Mesenchymal stem cell (in vitro differentiated cells and primary cell): ENCODE measurements at regions not wholly inside any gene's neighbourhood (a gene's known extent, or its start where the extent isn't known, plus 50 kb on each side); places are given as distances from the start of the nearest gene placed in this dataset.

Experiments used
- DNase-seq: peaks from one replicate; pipeline ENCODE4 v3.0.0-alpha.2; 2013
- H2AFZ ChIP-seq: one replicate; pipeline ENCODE4 v1.6.1; 2013; ENCODE audit warnings: low read depth, mild to moderate bottlenecking, control low read depth, inconsistent platforms, low read length, moderate library complexity
- H2AK5ac ChIP-seq: 2 replicates; pipeline ENCODE4 v1.6.1; 2013; ENCODE audit warnings: low read length, moderate library complexity, mild to moderate bottlenecking, inconsistent platforms; ENCODE audit not compliant: severe bottlenecking
- H2BK120ac ChIP-seq: one replicate; pipeline ENCODE4 v1.6.1; 2013; ENCODE audit warnings: low read depth, mild to moderate bottlenecking, inconsistent platforms, low read length, moderate library complexity
- H2BK12ac ChIP-seq, 2 experiments: one replicate each; pipeline ENCODE4 v1.6.1; 2013; ENCODE audit warnings: inconsistent platforms in 2 of 2, low read length in 2 of 2, mild to moderate bottlenecking in 2 of 2, moderate library complexity in 2 of 2, control low read depth in 1 of 2
- H2BK15ac ChIP-seq: one replicate; pipeline ENCODE4 v1.6.1; 2013; ENCODE audit warnings: mild to moderate bottlenecking, low read depth, inconsistent platforms; ENCODE audit not compliant: poor library complexity, severe bottlenecking
- H2BK5ac ChIP-seq: 2 replicates; pipeline ENCODE4 v1.6.1; 2013; ENCODE audit warnings: low read depth, mild to moderate bottlenecking, low read length, control low read depth, inconsistent platforms; ENCODE audit not compliant: poor library complexity, severe bottlenecking
- H3K14ac ChIP-seq, 2 experiments: one replicate each; pipeline ENCODE4 v1.6.1; 2013; ENCODE audit warnings: inconsistent platforms in 2 of 2, low read length in 2 of 2, control low read depth in 1 of 2, mild to moderate bottlenecking in 1 of 2, moderate library complexity in 1 of 2
- H3K18ac ChIP-seq, 2 experiments: one replicate each; pipeline ENCODE4 v1.6.1; 2013; ENCODE audit warnings: inconsistent platforms in 2 of 2, low read length in 2 of 2, control low read depth in 1 of 2, low read depth in 1 of 2, mild to moderate bottlenecking in 1 of 2
- H3K23ac ChIP-seq, 2 experiments: one replicate each; pipeline ENCODE4 v1.6.1; 2013; ENCODE audit warnings: inconsistent platforms in 2 of 2, low read length in 2 of 2, mild to moderate bottlenecking in 2 of 2, moderate library complexity in 2 of 2, control low read depth in 1 of 2
- H3K27ac ChIP-seq: 2 replicates; pipeline ENCODE4 v1.5.1; 2013; ENCODE audit warnings: mild to moderate bottlenecking, moderate library complexity, low read length, control low read depth, inconsistent platforms; ENCODE audit not compliant: poor library complexity, severe bottlenecking
- H3K27me3 ChIP-seq, 2 experiments: 2 replicates each; pipeline versions ENCODE4 v1.6.1 to v1.7.0; 2013; ENCODE audit warnings: low read length in 2 of 2, mild to moderate bottlenecking in 2 of 2, moderate library complexity in 2 of 2, control low read depth in 1 of 2, inconsistent platforms in 1 of 2; ENCODE audit not compliant: control insufficient read depth in 1 of 2, insufficient read depth in 1 of 2
- H3K36me3 ChIP-seq, 2 experiments: 2 replicates each; pipeline versions ENCODE4 v1.6.1 to v1.7.0; 2013; ENCODE audit warnings: low read length in 2 of 2, control low read depth in 1 of 2, inconsistent platforms in 1 of 2, low read depth in 1 of 2, mild to moderate bottlenecking in 1 of 2; ENCODE audit not compliant: insufficient read depth in 2 of 2, control insufficient read depth in 1 of 2
- H3K4ac ChIP-seq, 2 experiments: one replicate each; pipeline ENCODE4 v1.6.1; 2013; ENCODE audit warnings: inconsistent platforms in 2 of 2, low read length in 2 of 2, mild to moderate bottlenecking in 2 of 2, moderate library complexity in 2 of 2, control low read depth in 1 of 2, low read depth in 1 of 2
- H3K4me1 ChIP-seq: 2 replicates; pipeline ENCODE4 v1.6.1; 2013; ENCODE audit warnings: low read depth, low read length, control low read depth; ENCODE audit not compliant: control insufficient read depth, insufficient read depth
- H3K4me2 ChIP-seq: 2 replicates; pipeline ENCODE4 v1.6.1; 2013; ENCODE audit warnings: low read length, mild to moderate bottlenecking, inconsistent platforms; ENCODE audit not compliant: poor library complexity, severe bottlenecking
- H3K4me3 ChIP-seq, 2 experiments: 2 replicates each; pipeline versions ENCODE4 v1.5.1 to v1.7.0; 2013; ENCODE audit warnings: low read length in 2 of 2, mild to moderate bottlenecking in 2 of 2, control low read depth in 1 of 2, low read depth in 1 of 2; ENCODE audit not compliant: insufficient read depth in 1 of 2
- H3K79me1 ChIP-seq: replicated peaks from 2 replicates; pipeline ENCODE4 v1.6.1; 2013; ENCODE audit warnings: mild to moderate bottlenecking, control low read depth, low read length, inconsistent platforms; ENCODE audit not compliant: poor library complexity, severe bottlenecking
- H3K9ac ChIP-seq: 2 replicates; pipeline ENCODE4 v1.7.0; 2013; ENCODE audit warnings: mild to moderate bottlenecking, low read length, moderate library complexity
- H3K9me3 ChIP-seq: 2 replicates; pipeline ENCODE4 v1.7.0; 2013; ENCODE audit warnings: mild to moderate bottlenecking, low read length; ENCODE audit not compliant: control insufficient read depth
- H4K8ac ChIP-seq: one replicate; pipeline ENCODE4 v1.6.1; 2013; ENCODE audit warnings: inconsistent platforms, mild to moderate bottlenecking, low read length, moderate library complexity
- H4K91ac ChIP-seq: one replicate; pipeline ENCODE4 v1.6.1; 2013; ENCODE audit warnings: mild to moderate bottlenecking, low read length, inconsistent platforms
- WGBS: methylation state at CpG from one replicate; pipeline ENCODE4 v1.1.7; 2013; ENCODE audit warnings: mixed read lengths; 5-methylcytosine and 5-hydroxymethylcytosine counted together

GRCh38 chr3:80767604-80768003 lies 993.8 kb downstream of the GBE1 start:
- Histone ChIP-seq H3K23ac (no peak overlapping the region), H3K4me3 (no peak overlapping the region), H2BK5ac (no peak overlapping the region), H4K8ac (no peak overlapping the region), H2BK12ac (no peak overlapping the region), H3K4me1 (no peaks in the 10 kb centered on the region), H2AK5ac (no peak overlapping the region), H3K27ac (no peak overlapping the region), H3K79me1 (no peaks in the 10 kb centered on the region), H3K36me3 (no peaks in the 10 kb centered on the region), H3K4ac (no peak overlapping the region), H2AFZ (no peak overlapping the region), H3K4me2 (no peak overlapping the region), H4K91ac (no peak overlapping the region), H3K14ac (no peak overlapping the region), H3K9ac (no peak overlapping the region), H3K27me3 (no peaks in the 10 kb centered on the region), H3K18ac (no peak overlapping the region), H2BK120ac (no peak overlapping the region), H2BK15ac (no peak overlapping the region), H3K9me3 (no peaks in the 10 kb centered on the region)
- DNase-seq: no peak
- no CpG with 5 or more reads among the region's 4 CpGs for WGBS

DNA sequence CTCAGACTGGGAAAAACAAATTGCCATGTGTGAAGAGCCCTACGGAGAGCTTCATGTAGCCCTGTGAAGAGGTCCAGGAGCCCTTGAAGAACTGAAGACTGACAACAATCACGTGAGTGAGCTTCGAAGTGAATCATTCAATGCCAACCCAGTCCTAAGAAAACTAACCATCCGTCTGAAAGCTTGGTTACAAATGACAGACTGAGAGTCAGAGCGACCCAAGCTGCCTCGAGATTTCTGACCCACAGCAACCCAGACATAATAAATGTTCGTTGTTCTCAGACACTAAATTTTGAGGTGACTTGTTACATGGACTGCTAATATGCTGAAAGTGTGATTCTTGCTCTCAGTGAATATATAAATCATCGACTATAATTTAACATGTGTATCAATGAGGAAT lies 987.2 kb upstream of the ROBO1 start:
- H3K9ac ChIP-seq: no peak overlapping the region
- no peak overlapping the region for H3K4me2 ChIP-seq
- no peak overlapping the region for H2AFZ ChIP-seq
- no peak overlapping the region for H3K18ac ChIP-seq
- no peaks in the 10 kb centered on the region for H3K9me3 ChIP-seq
- H2BK15ac ChIP-seq: no peak overlapping the region
- no peak overlapping the region for H4K91ac ChIP-seq
- no peak overlapping the region for H3K23ac ChIP-seq
- no peak overlapping the region for H3K14ac ChIP-seq
- no peak overlapping the region for H2BK12ac ChIP-seq
- H3K36me3 ChIP-seq: no peaks in the 10 kb centered on the region
- WGBS: 61% methylated on average over 6 of the region's 8 CpGs
- DNase-seq: no peak
- H3K27me3 ChIP-seq: no peaks in the 10 kb centered on the region
- no peak overlapping the region for H4K8ac ChIP-seq
- H2BK120ac ChIP-seq: no peak overlapping the region
- H3K4me3 ChIP-seq: no peak overlapping the region
- H2AK5ac ChIP-seq: no peak overlapping the region
- H3K27ac ChIP-seq: no peak overlapping the region
- H3K4me1 ChIP-seq: no peaks in the 10 kb centered on the region
- H2BK5ac ChIP-seq: no peak overlapping the region
- H3K4ac ChIP-seq: no peak overlapping the region
- H3K79me1 ChIP-seq: no peaks in the 10 kb centered on the region

DNA sequence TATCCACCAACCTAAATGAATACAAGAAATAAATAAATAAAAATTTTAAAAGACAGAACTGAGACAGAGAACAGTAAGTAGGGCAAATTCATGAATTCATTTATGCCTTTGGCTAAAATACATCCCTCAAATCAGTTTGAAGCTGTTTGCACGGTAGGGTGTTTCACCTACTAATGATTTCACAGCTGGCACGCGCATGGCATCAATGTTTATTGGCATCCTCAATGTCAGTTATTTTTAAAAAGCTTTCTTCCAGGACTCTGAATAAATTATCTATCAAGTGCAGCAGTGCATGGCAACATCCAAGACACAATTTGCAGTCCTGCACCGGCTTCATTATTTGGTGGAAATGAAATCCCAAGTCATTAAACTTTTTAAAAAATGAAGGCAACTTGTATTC lies 985.2 kb upstream of the ROBO1 start:
- Histone ChIP-seq H3K4me3 (no peak overlapping the region), H3K9me3 (no peaks in the 10 kb centered on the region), H4K8ac (no peak overlapping the region), H3K27ac (no peak overlapping the region), H3K4me2 (no peak overlapping the region), H3K9ac (no peak overlapping the region), H2AFZ (no peak overlapping the region), H2AK5ac (no peak overlapping the region), H3K27me3 (no peaks in the 10 kb centered on the region), H3K23ac (no peak overlapping the region), H3K36me3 (no peaks in the 10 kb centered on the region), H2BK15ac (no peak overlapping the region), H3K4ac (no peak overlapping the region), H4K91ac (no peak overlapping the region), H2BK12ac (no peak overlapping the region), H2BK120ac (no peak overlapping the region), H3K79me1 (no peaks in the 10 kb centered on the region), H3K4me1 (no peaks in the 10 kb centered on the region), H3K14ac (no peak overlapping the region), H3K18ac (no peak overlapping the region), H2BK5ac (no peak overlapping the region)
- DNase-seq: no peak
- 46% methylated on average over 3 of the region's 4 CpGs for WGBS

GRCh38 chr3:80750637-80751036 lies 982.8 kb upstream of the ROBO1 start:
- DNase-seq: no peak
- H3K79me1 ChIP-seq: no peaks in the 10 kb centered on the region
- no peaks in the 10 kb centered on the region for H3K9me3 ChIP-seq
- no peaks in the 10 kb centered on the region for H3K36me3 ChIP-seq
- H3K23ac ChIP-seq: no peak overlapping the region
- H3K4me1 ChIP-seq: no peaks in the 10 kb centered on the region
- no peak overlapping the region for H3K9ac ChIP-seq
- no peak overlapping the region for H2AK5ac ChIP-seq
- no peak overlapping the region for H2BK120ac ChIP-seq
- H3K4me3 ChIP-seq: no peak overlapping the region
- no peak overlapping the region for H2BK15ac ChIP-seq
- H3K14ac ChIP-seq: no peak overlapping the region
- no peaks in the 10 kb centered on the region for H3K27me3 ChIP-seq
- 88% methylated on average over 4 of the region's 4 CpGs for WGBS
- no peak overlapping the region for H2BK5ac ChIP-seq
- no peak overlapping the region for H2AFZ ChIP-seq
- no peak overlapping the region for H3K4me2 ChIP-seq
- H4K91ac ChIP-seq: no peak overlapping the region
- H3K4ac ChIP-seq: no peak overlapping the region
- H2BK12ac ChIP-seq: no peak overlapping the region
- H3K18ac ChIP-seq: no peak overlapping the region
- H4K8ac ChIP-seq: no peak overlapping the region
- no peak overlapping the region for H3K27ac ChIP-seq
